HepG2 (cell line): ENCODE measurements at regions not wholly inside any gene's neighbourhood (a gene's known extent, or its start where the extent isn't known, plus 50 kb on each side); places are given as distances from the start of the nearest gene placed in this dataset.
A peak's percentile ranks its signal among the peaks of the same experiment; 100 is the strongest.

Experiments used
- ASH2L ChIP-seq: fragments of 300-600, 200-600 bp; sonication (generic); IDR thresholded peaks from 2 replicates; pipeline ENCODE4 v1.7.0; 2017; ENCODE audit warnings: low read depth, mild to moderate bottlenecking, moderate library complexity, mixed read lengths, low read length; ENCODE audit not compliant: insufficient read length
- CSRNP1 ChIP-seq: sonication (generic); formaldehyde crosslinking; IDR thresholded peaks from 2 replicates; pipeline ENCODE4 v1.8.1; 2023; ENCODE audit warnings: mild to moderate bottlenecking, missing genetic modification reagents
- HIVEP1 ChIP-seq: sonication (generic); formaldehyde crosslinking; IDR thresholded peaks from 2 replicates; pipeline ENCODE4 v1.4.0; 2020; ENCODE audit warnings: mild to moderate bottlenecking, missing genetic modification reagents
- KLF16 ChIP-seq, 2 experiments: sonication (generic) in 1 of 2; formaldehyde crosslinking in 1 of 2; IDR thresholded peaks; 2 replicates each; pipeline versions ENCODE4 v1.6.1 to v1.8.0; 2016 to 2023; ENCODE audit warnings: missing genetic modification reagents in 2 of 2, missing compliant biosample characterization in 1 of 2
- MAX ChIP-seq: IDR thresholded peaks from 2 replicates; pipeline ENCODE4 v1.6.1; 2012; ENCODE audit warnings: inconsistent platforms
- NR3C1 ChIP-seq: sonication (generic); formaldehyde crosslinking; IDR thresholded peaks from 2 replicates; pipeline ENCODE4 v1.4.0; 2020; ENCODE audit warnings: missing genetic modification reagents
- SALL1 ChIP-seq: sonication (generic); formaldehyde crosslinking; IDR thresholded peaks from 2 replicates; pipeline ENCODE4 v1.8.0; 2022; ENCODE audit warnings: mild to moderate bottlenecking, missing genetic modification reagents
- SUZ12 ChIP-seq: fragments of 150-350 bp; IDR thresholded peaks from 2 replicates; pipeline ENCODE4 v1.6.1; 2014; ENCODE audit warnings: low read depth, low read length
- TEAD3 ChIP-seq: optimal IDR thresholded peaks from 2 replicates; pipeline ENCODE3; 2016; ENCODE audit warnings: borderline replicate concordance
- U2AF1 ChIP-seq: fragments of 200-400 bp; formaldehyde crosslinking; optimal IDR thresholded peaks from 2 replicates; pipeline ENCODE3; 2017; ENCODE audit warnings: mild to moderate bottlenecking, low read depth, low read length
- YEATS2 ChIP-seq: sonication (generic); formaldehyde crosslinking; IDR thresholded peaks from 2 replicates; pipeline ENCODE4 v1.4.0; 2020; ENCODE audit warnings: missing genetic modification reagents, borderline replicate concordance
- ZBTB26 ChIP-seq: IDR thresholded peaks from 2 replicates; pipeline ENCODE4 v1.6.1; 2016; ENCODE audit warnings: missing compliant biosample characterization, missing genetic modification reagents, borderline replicate concordance
- ZNF343 ChIP-seq: sonication (generic); formaldehyde crosslinking; IDR thresholded peaks from 2 replicates; pipeline ENCODE4 v1.4.0; 2020; ENCODE audit warnings: mild to moderate bottlenecking, missing genetic modification reagents
- ZNF614 ChIP-seq: IDR thresholded peaks from 2 replicates; pipeline ENCODE4 v1.6.1; 2018; ENCODE audit warnings: missing biosample characterization, missing genetic modification reagents, inconsistent platforms, borderline replicate concordance
- ZNF652 ChIP-seq: IDR thresholded peaks from 2 replicates; pipeline ENCODE4 v1.6.1; 2016; ENCODE audit warnings: low read depth, borderline replicate concordance
- ZNF75D ChIP-seq: sonication (generic); formaldehyde crosslinking; IDR thresholded peaks from 2 replicates; pipeline ENCODE4 v1.8.1; 2023; ENCODE audit warnings: missing genetic modification reagents, mild to moderate bottlenecking, borderline replicate concordance
- ZNF788 ChIP-seq: sonication (generic); formaldehyde crosslinking; IDR thresholded peaks from 2 replicates; pipeline ENCODE4 v1.5.0; 2020; ENCODE audit warnings: mild to moderate bottlenecking, missing genetic modification reagents, borderline replicate concordance
- ZNF839 ChIP-seq: sonication (generic); formaldehyde crosslinking; IDR thresholded peaks from 2 replicates; pipeline ENCODE4 v1.4.0; 2020; ENCODE audit warnings: missing genetic modification reagents, mild to moderate bottlenecking, borderline replicate concordance
- ZNF883 ChIP-seq: sonication (generic); formaldehyde crosslinking; IDR thresholded peaks from 2 replicates; pipeline ENCODE4 v1.5.1; 2020; ENCODE audit warnings: mild to moderate bottlenecking, missing genetic modification reagents; ENCODE audit errors: not compliant biosample characterization
- ZSCAN31 ChIP-seq: sonication (generic); formaldehyde crosslinking; IDR thresholded peaks from 2 replicates; pipeline ENCODE4 v1.5.0; 2020; ENCODE audit warnings: low read depth, mild to moderate bottlenecking, missing genetic modification reagents
- TF ChIP-seq, protein P1 (sequence below): sonication (generic); formaldehyde crosslinking; IDR thresholded peaks from 2 replicates; pipeline ENCODE4 v1.4.0; 2020; ENCODE audit warnings: missing genetic modification reagents, borderline replicate concordance
- TF ChIP-seq, protein P2 (sequence below), 2 experiments: fragments of 450-650 bp in 1 of 2; sonication (generic) in 1 of 2; formaldehyde crosslinking; IDR thresholded peaks; 2 replicates each; pipeline versions ENCODE4 v1.5.0 to v1.8.0; 2020 to 2022; ENCODE audit warnings: mild to moderate bottlenecking in 1 of 2, missing genetic modification reagents in 1 of 2

DNA sequence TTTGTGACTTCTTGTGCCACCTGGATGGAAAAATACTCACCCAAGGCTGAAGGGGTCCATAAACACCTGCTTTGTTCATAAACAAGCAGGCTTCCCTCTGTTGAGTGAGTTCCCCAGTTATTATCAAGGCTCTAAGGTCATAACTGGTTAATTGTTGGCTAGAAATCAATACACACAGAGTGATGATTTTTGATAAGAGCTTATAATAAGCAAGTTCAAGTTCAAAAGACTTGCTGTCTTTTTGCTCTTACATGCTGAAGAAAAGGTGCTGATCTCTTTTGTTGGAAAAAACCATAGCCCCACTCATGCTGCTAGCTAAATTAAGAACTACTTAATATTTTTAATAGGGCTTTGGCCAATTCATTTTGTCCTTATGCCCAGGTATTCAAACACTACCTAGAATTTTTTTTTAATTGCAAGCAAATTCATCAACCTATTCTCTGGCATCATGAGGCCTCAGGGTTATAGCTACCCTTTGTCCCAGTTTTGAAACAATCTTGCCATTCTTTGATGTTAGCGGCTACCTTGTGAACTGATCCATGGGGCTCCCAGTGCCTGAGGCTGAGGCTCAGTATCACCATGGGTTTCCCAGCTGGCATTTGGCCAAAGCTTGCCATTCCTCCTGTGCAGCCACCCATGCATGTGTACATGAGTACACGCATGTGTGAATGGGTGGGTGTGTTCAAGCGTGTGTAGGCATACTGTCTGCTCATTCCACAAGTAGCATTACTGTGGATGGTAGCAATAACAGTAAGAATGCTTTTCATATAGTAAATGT, 127.6 kb upstream of the LPP start (continued):
- TF ChIP-seq ZBTB26 (CRISPR knock-in tag) (0 out of 2 replicates have a peak, but pooled peaks have one; percentile 34), ZNF652 (CRISPR knock-in tag) (peak; percentile 74; the same call in 1 of the 2 replicates), TEAD3 (CRISPR knock-in tag) (peak; percentile 35), ZNF75D (no peak), SUZ12 (no peak), SALL1 (peak; percentile 54), HIVEP1 (CRISPR knock-in tag) (no peak), ZNF883 (CRISPR knock-in tag) (no peak), CSRNP1 (CRISPR knock-in tag) (no peak), ZNF788 (CRISPR knock-in tag) (no peak), YEATS2 (CRISPR knock-in tag) (no peak), MAX (no peak), NR3C1 (CRISPR knock-in tag) (no peak), KLF16 (CRISPR knock-in tag; IDR thresholded peaks at IDR 0.05) (no peak), ZNF343 (CRISPR knock-in tag) (no peak), ZNF839 (CRISPR knock-in tag) (no peak), ZNF614 (CRISPR knock-in tag) (no peak), ZSCAN31 (CRISPR knock-in tag) (no peak; the same call in 1 of the 2 replicates), ASH2L (peak; percentile 87), U2AF1 (no peak)
- TF ChIP-seq, protein P1, sequence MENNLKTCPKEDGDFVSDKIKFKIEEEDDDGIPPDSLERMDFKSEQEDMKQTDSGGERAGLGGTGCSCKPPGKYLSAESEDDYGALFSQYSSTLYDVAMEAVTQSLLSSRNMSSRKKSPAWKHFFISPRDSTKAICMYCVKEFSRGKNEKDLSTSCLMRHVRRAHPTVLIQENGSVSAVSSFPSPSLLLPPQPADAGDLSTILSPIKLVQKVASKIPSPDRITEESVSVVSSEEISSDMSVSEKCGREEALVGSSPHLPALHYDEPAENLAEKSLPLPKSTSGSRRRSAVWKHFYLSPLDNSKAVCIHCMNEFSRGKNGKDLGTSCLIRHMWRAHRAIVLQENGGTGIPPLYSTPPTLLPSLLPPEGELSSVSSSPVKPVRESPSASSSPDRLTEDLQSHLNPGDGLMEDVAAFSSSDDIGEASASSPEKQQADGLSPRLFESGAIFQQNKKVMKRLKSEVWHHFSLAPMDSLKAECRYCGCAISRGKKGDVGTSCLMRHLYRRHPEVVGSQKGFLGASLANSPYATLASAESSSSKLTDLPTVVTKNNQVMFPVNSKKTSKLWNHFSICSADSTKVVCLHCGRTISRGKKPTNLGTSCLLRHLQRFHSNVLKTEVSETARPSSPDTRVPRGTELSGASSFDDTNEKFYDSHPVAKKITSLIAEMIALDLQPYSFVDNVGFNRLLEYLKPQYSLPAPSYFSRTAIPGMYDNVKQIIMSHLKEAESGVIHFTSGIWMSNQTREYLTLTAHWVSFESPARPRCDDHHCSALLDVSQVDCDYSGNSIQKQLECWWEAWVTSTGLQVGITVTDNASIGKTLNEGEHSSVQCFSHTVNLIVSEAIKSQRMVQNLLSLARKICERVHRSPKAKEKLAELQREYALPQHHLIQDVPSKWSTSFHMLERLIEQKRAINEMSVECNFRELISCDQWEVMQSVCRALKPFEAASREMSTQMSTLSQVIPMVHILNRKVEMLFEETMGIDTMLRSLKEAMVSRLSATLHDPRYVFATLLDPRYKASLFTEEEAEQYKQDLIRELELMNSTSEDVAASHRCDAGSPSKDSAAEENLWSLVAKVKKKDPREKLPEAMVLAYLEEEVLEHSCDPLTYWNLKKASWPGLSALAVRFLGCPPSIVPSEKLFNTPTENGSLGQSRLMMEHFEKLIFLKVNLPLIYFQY (CRISPR knock-in tag) = no peak
- TF ChIP-seq, protein P2, sequence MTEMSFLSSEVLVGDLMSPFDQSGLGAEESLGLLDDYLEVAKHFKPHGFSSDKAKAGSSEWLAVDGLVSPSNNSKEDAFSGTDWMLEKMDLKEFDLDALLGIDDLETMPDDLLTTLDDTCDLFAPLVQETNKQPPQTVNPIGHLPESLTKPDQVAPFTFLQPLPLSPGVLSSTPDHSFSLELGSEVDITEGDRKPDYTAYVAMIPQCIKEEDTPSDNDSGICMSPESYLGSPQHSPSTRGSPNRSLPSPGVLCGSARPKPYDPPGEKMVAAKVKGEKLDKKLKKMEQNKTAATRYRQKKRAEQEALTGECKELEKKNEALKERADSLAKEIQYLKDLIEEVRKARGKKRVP (CRISPR knock-in tag; IDR thresholded peaks at IDR 0.05) = 0 out of 4 replicates have a peak, but pooled peaks of 1 of the 2 experiments have one; percentile 21
